CD4-positive, alpha-beta T cell treated with Interleukin-4 for 4 hours (primary cell): ENCODE measurements at regions not wholly inside any gene's neighbourhood (a gene's known extent, or its start where the extent isn't known, plus 50 kb on each side); places are given as distances from the start of the nearest gene placed in this dataset.

Experiments
- DNase-seq: peaks from one replicate; pipeline ENCODE4 v3.0.0-alpha.2; 2020

- DNase-seq: no peak
Observed at GRCh38 chr12:4045786-4046494, 172.7 kb upstream of the PARP11 start.

- no peak for DNase-seq
Observed at GRCh38 chr12:4044736-4045730, 171.8 kb upstream of the PARP11 start.

GRCh38 chr12:4044101-4044500 is 170.9 kb upstream of the PARP11 start:
- no peak for DNase-seq

GRCh38 chr12:4041187-4041885 is 168.1 kb upstream of the PARP11 start:
- DNase-seq: no peak

- DNase-seq: no peak
Observed at GRCh38 chr12:4039931-4040330, 166.7 kb upstream of the PARP11 start.

GRCh38 chr12:4037747-4038312 is 164.6 kb upstream of the PARP11 start:
- DNase-seq: peak; percentile 16

- no peak for DNase-seq
Observed at GRCh38 chr12:4036671-4037271, 163.6 kb upstream of the PARP11 start.

- DNase-seq: no peak
Observed at GRCh38 chr12:4034921-4035320, 161.7 kb upstream of the PARP11 start.

GRCh38 chr12:4032924-4033615 is 159.9 kb upstream of the PARP11 start:
- no peak for DNase-seq

- no peak for DNase-seq
Observed at GRCh38 chr12:4031703-4032291, 158.6 kb upstream of the PARP11 start.

- DNase-seq: peak; percentile 58
Observed at GRCh38 chr12:4030929-4031702, 157.9 kb upstream of the PARP11 start.

- DNase-seq: peak; percentile 77
Observed at GRCh38 chr12:4027412-4027811, 154.2 kb upstream of the PARP11 start.

- DNase-seq: no peak
Observed at GRCh38 chr12:4026517-4026916, 153.3 kb upstream of the PARP11 start.

- no peak for DNase-seq
Observed at GRCh38 chr12:4026020-4026358, 152.8 kb upstream of the PARP11 start.

GRCh38 chr12:4025181-4026019 is 152.2 kb upstream of the PARP11 start:
- no peak for DNase-seq

- no peak for DNase-seq
Observed at GRCh38 chr12:4024701-4025100, 151.5 kb upstream of the PARP11 start.

GRCh38 chr12:4015225-4016091 is 142.3 kb upstream of the PARP11 start:
- no peak for DNase-seq

- no peak for DNase-seq
Observed at GRCh38 chr12:4014858-4015224, 141.6 kb upstream of the PARP11 start.

GRCh38 chr12:4014444-4014843 is 141.2 kb upstream of the PARP11 start:
- no peak for DNase-seq
